ENCODE measurements at regions not wholly inside any gene's neighbourhood (a gene's known extent, or its start where the extent isn't known, plus 50 kb on each side); places are given as distances from the start of the nearest gene placed in this dataset.

- H3K27me3 Mint-ChIP-seq (ENCODE audit: low read depth) = no peaks in the 10 kb centered on the region
Observed at GRCh38 chr5:8184455-8185063, 315.6 kb downstream of the MTRR start.

GRCh38 chr5:8185852-8186251 lies 316.9 kb downstream of the MTRR start:
- Mint-ChIP-seq H3K4me1 (ENCODE audit: low read depth) (no peaks in the 10 kb centered on the region), H3K36me3 (ENCODE audit: low read depth) (no peaks in the 10 kb centered on the region), H3K9me3 (ENCODE audit: insufficient read depth) (no peaks in the 10 kb centered on the region), H3K4me3 (no peak overlapping the region), H3K27me3 (ENCODE audit: low read depth) (no peaks in the 10 kb centered on the region), H3K27ac (no peak overlapping the region)
- DNase-seq (no peak), ATAC-seq (no peak)
- CTCF ChIA-PET = no interaction called here
- POLR2A ChIA-PET = no interaction called here

More at GRCh38 chr5:8184455-8185063, 315.6 kb downstream of the MTRR start:
- Mint-ChIP-seq H3K9me3 (ENCODE audit: insufficient read depth) (no peaks in the 10 kb centered on the region), H3K36me3 (ENCODE audit: low read depth) (no peaks in the 10 kb centered on the region), H3K27ac (no peak overlapping the region), H3K4me3 (no peak overlapping the region), H3K4me1 (ENCODE audit: low read depth) (no peaks in the 10 kb centered on the region)
- DNase-seq (peak; percentile 41), ATAC-seq (no peak)
- CTCF ChIA-PET = no interaction called here
- POLR2A ChIA-PET = no interaction called here

DNA sequence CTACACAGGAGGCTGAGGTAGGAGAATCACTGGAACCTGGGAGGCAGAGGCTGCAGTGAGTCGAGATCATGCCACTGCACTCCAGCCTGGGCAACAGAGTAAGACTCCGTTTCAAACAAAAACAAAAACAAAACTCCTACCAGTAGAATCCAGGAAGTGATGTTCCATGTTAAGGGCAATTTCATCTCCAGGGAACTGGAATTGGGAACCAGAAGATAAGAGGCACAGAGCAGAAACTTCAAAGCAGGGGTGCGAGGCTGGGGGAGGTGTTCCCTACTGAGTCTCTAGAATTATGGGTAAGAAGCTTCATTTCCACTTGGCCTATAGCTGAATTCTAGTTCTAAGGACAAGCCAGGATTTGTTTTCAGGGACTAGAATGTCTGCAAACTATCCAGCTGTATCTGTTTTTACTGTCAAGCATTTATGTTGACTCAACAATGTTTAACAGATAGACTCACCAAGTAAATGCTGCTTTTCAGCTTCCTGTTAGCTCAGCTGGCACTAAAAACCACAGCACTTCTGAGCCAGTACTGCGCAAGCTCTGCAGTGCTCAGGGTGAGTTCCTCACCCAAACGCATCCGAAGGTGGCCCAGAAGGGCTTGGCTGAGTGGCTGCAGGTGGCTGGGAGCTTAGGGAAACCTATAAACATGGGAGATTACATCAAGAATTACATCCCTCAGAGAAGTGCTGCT lies 320.1 kb downstream of the MTRR start:
- ChIA-PET CTCF (no interaction called here), POLR2A (no interaction called here)
- Mint-ChIP-seq H3K4me3 (no peak overlapping the region), H3K4me1 (ENCODE audit: low read depth) (no peaks in the 10 kb centered on the region), H3K9me3 (ENCODE audit: insufficient read depth) (peaks cover 7% of the 10 kb centered on the region), H3K27ac (no peak overlapping the region), H3K27me3 (ENCODE audit: low read depth) (no peaks in the 10 kb centered on the region), H3K36me3 (ENCODE audit: low read depth) (no peaks in the 10 kb centered on the region)
- no peak for ATAC-seq
- DNase-seq = no peak

- no peak for ATAC-seq
- Mint-ChIP-seq H3K9me3 (ENCODE audit: insufficient read depth) (peaks cover 7% of the 10 kb centered on the region), H3K36me3 (ENCODE audit: low read depth) (no peaks in the 10 kb centered on the region), H3K4me1 (ENCODE audit: low read depth) (no peaks in the 10 kb centered on the region), H3K27ac (no peak overlapping the region), H3K27me3 (ENCODE audit: low read depth) (no peaks in the 10 kb centered on the region), H3K4me3 (no peak overlapping the region)
- ChIA-PET POLR2A (no interaction called here), CTCF (no interaction called here)
- DNase-seq = no peak
Observed at GRCh38 chr5:8192840-8193239, 323.9 kb downstream of the MTRR start.

DNA sequence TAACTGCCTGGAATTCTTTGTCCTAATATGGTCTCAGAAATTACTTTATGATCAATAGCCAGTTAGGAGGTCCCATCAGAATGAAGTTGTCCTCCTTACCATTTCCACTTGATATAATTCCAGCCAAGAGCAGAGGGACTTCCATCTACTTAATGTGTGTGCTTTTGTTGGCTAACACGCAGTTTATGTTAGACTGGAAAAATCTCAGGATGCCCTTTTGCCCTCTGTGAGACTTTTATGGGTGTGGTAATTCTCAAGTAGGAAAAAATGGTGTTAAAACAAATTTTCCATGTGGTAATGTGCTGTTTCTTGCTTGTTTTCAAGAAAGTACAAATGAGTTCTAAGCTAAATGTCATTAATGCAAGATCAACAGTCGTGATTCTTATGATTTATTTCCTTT lies 327.1 kb downstream of the MTRR start:
- H3K9me3 Mint-ChIP-seq (ENCODE audit: insufficient read depth) = peaks cover 7% of the 10 kb centered on the region
- no peak for ATAC-seq
- POLR2A ChIA-PET = no interaction called here
- no peaks in the 10 kb centered on the region for H3K4me1 Mint-ChIP-seq (ENCODE audit: low read depth)
- H3K27ac Mint-ChIP-seq = no peak overlapping the region
- CTCF ChIA-PET = no interaction called here
- no peaks in the 10 kb centered on the region for H3K27me3 Mint-ChIP-seq (ENCODE audit: low read depth)
- H3K36me3 Mint-ChIP-seq (ENCODE audit: low read depth) = no peaks in the 10 kb centered on the region
- H3K4me3 Mint-ChIP-seq = no peak overlapping the region
- no peak for DNase-seq

DNA sequence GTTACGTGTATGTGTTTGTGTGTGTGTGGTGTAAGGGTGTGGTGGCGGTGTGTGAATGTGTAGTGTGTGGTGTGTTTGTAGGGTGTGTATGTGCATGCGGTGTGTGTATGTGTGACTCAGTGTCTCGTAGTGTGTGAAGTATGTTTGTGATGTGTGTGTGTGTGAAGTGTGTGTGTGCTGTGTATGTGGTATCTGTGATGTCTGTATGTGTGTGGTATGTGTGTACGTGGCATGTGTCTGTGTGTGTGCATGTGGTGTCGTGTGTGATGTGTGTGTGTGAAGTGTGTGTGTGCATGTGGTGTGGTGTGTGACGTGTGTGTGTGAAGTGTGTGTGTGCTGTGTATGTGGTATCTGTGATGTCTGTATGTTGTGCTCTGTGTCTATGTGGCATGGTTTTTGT lies 339.4 kb downstream of the MTRR start:
- CTCF ChIA-PET = no interaction called here
- POLR2A ChIA-PET = no interaction called here
- DNase-seq (no peak), ATAC-seq (no peak)
- no peaks in the 10 kb centered on the region for H3K27me3 Mint-ChIP-seq (ENCODE audit: low read depth)
- H3K4me3 Mint-ChIP-seq = no peak overlapping the region
- no peaks in the 10 kb centered on the region for H3K36me3 Mint-ChIP-seq (ENCODE audit: low read depth)
- H3K4me1 Mint-ChIP-seq (ENCODE audit: low read depth) = no peaks in the 10 kb centered on the region
- peaks cover 3% of the 10 kb centered on the region for H3K9me3 Mint-ChIP-seq (ENCODE audit: insufficient read depth)
- no peak overlapping the region for H3K27ac Mint-ChIP-seq

DNA sequence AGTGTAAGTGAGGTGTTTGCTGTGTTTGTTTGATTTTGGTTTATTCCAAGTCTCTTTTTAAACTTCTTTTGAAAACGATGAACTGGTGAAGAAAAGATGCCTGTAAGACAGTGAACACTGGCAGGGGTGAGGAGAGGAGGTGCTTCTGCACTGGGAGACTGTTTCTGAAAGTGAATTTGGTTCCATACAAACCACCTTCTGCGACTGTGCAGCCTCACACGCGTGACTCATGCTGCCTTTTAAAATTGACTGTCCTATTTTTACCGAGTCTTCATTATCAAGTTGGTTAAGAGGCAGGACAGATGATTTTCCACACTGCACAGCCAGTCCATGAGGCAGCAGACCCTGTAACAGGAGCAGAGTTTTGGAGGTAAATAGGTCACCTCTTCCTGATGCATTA lies 340.6 kb downstream of the MTRR start:
- H3K27me3 Mint-ChIP-seq (ENCODE audit: low read depth) = no peaks in the 10 kb centered on the region

GRCh38 chr5:8213701-8214240 lies 344.8 kb downstream of the MTRR start:
- CTCF ChIA-PET = no interaction called here
- Mint-ChIP-seq H3K4me1 (ENCODE audit: low read depth) (no peaks in the 10 kb centered on the region), H3K36me3 (ENCODE audit: low read depth) (no peaks in the 10 kb centered on the region), H3K4me3 (no peak overlapping the region), H3K27me3 (ENCODE audit: low read depth) (no peaks in the 10 kb centered on the region), H3K27ac (no peak overlapping the region), H3K9me3 (ENCODE audit: insufficient read depth) (no peaks in the 10 kb centered on the region)
- DNase-seq (no peak), ATAC-seq (no peak)
- POLR2A ChIA-PET = no interaction called here

More for the DNA sequence above, 340.6 kb downstream of the MTRR start:
- H3K36me3 Mint-ChIP-seq (ENCODE audit: low read depth) = no peaks in the 10 kb centered on the region
- no peak overlapping the region for H3K4me3 Mint-ChIP-seq
- no peak overlapping the region for H3K27ac Mint-ChIP-seq
- DNase-seq = no peak
- CTCF ChIA-PET = no interaction called here
- no peak for ATAC-seq
- no peaks in the 10 kb centered on the region for H3K4me1 Mint-ChIP-seq (ENCODE audit: low read depth)
- peaks cover 2% of the 10 kb centered on the region for H3K9me3 Mint-ChIP-seq (ENCODE audit: insufficient read depth)
- POLR2A ChIA-PET = no interaction called here

DNA sequence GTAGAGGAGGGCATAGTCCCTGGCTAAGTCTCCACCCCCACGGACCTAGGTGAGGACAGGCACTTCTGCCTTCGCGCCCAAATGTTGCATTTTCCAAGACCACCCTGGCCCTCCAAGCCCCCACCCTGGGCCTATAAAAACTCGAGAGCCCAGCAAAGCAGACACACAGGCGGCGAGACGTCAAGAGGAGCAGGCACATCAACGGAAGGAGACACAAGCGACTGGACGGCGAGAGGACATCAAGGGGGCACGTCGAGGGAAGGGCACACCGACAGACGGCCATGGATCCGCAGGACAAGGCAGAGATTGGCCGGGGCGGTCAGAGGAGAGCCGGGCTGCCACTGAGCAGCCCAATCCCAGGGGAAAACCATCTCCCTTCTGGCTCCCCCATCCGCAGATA lies 348.0 kb downstream of the MTRR start:
- DNase-seq (no peak), ATAC-seq (no peak)
- Mint-ChIP-seq H3K27ac (no peak overlapping the region), H3K4me1 (ENCODE audit: low read depth) (no peaks in the 10 kb centered on the region), H3K9me3 (ENCODE audit: insufficient read depth) (no peaks in the 10 kb centered on the region), H3K27me3 (ENCODE audit: low read depth) (no peaks in the 10 kb centered on the region), H3K36me3 (ENCODE audit: low read depth) (no peaks in the 10 kb centered on the region), H3K4me3 (no peak overlapping the region)
- ChIA-PET POLR2A (no interaction called here), CTCF (no interaction called here)

GRCh38 chr5:8226148-8226547 lies 357.2 kb downstream of the MTRR start:
- DNase-seq (no peak), ATAC-seq (no peak)
- ChIA-PET POLR2A (no interaction called here), CTCF (no interaction called here)
- Mint-ChIP-seq H3K9me3 (ENCODE audit: insufficient read depth) (no peaks in the 10 kb centered on the region), H3K4me3 (no peak overlapping the region), H3K27me3 (ENCODE audit: low read depth) (no peaks in the 10 kb centered on the region), H3K27ac (no peak overlapping the region), H3K4me1 (ENCODE audit: low read depth) (no peaks in the 10 kb centered on the region), H3K36me3 (ENCODE audit: low read depth) (no peaks in the 10 kb centered on the region)

DNA sequence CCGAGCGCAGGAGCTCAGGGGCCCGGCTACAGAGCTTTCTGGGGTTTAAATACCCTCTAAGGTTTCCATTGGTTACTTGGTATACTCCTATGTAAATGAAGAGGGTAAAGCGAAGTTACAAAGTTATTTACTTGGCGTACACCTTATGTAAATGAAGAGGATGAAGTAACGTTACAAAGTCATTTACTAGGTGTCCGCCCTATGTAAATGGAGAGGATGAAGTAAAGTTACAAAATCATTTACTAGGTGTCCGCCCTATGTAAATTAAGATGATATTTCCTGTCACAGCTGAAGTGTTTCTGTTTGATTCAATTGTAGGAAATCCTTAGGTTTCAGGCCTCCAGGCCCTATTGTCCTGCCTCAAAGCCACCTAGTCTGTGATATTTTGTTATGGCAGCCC lies 358.2 kb downstream of the MTRR start:
- ATAC-seq (no peak), DNase-seq (no peak)
- Mint-ChIP-seq H3K27me3 (ENCODE audit: low read depth) (no peaks in the 10 kb centered on the region), H3K36me3 (ENCODE audit: low read depth) (no peaks in the 10 kb centered on the region), H3K4me3 (no peak overlapping the region), H3K9me3 (ENCODE audit: insufficient read depth) (no peaks in the 10 kb centered on the region), H3K4me1 (ENCODE audit: low read depth) (no peaks in the 10 kb centered on the region), H3K27ac (no peak overlapping the region)
- POLR2A ChIA-PET = no interaction called here
- CTCF ChIA-PET = no interaction called here

DNA sequence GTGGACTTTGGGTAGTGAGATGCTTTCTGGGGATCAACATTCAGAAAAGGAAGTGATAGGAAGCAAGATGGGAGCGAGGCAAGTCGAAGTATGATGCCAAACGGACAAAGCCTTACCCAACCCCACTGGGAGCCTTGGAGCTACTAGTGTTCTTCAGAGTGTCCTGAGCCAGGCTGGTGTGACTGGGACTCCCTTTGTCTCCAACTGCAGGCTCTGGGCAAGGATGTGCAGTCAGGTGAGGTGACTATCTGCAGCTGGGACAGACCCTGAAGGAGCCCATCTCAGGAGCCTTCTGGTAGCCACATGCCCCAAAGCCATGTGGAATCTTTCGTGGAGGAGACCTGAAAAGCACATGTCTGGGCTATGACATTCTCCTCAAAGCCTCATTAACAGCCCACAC lies 360.6 kb downstream of the MTRR start:
- ChIA-PET POLR2A (interaction anchor here (0.6 kb wide), 1 partner anchor 294 kb away, joined by 3 read pairs; no protein-coding TSS in a partner anchor), CTCF (no interaction called here)
- Mint-ChIP-seq H3K27ac (no peak overlapping the region), H3K4me3 (no peak overlapping the region), H3K9me3 (ENCODE audit: insufficient read depth) (no peaks in the 10 kb centered on the region), H3K27me3 (ENCODE audit: low read depth) (no peaks in the 10 kb centered on the region), H3K4me1 (ENCODE audit: low read depth) (no peaks in the 10 kb centered on the region), H3K36me3 (ENCODE audit: low read depth) (no peaks in the 10 kb centered on the region)
- ATAC-seq = no peak
- no peak for DNase-seq

GRCh38 chr5:8230868-8231267 lies 361.9 kb downstream of the MTRR start:
- no peaks in the 10 kb centered on the region for H3K4me1 Mint-ChIP-seq (ENCODE audit: low read depth)
- no peaks in the 10 kb centered on the region for H3K36me3 Mint-ChIP-seq (ENCODE audit: low read depth)
- ATAC-seq (no peak), DNase-seq (no peak)
- H3K4me3 Mint-ChIP-seq = no peak overlapping the region
- no peaks in the 10 kb centered on the region for H3K9me3 Mint-ChIP-seq (ENCODE audit: insufficient read depth)
- POLR2A ChIA-PET = interaction anchor here (0.7 kb wide), 1 partner anchor 11 kb away, joined by 3 read pairs; no protein-coding TSS in a partner anchor
- CTCF ChIA-PET = no interaction called here
- H3K27ac Mint-ChIP-seq = no peak overlapping the region
- no peaks in the 10 kb centered on the region for H3K27me3 Mint-ChIP-seq (ENCODE audit: low read depth)

Measured in activated CD8-positive, alpha-beta T cell treated with anti-CD3 and anti-CD28 coated beads, Interleukin-2, amount 10 ng/mL, durations not matched to agents 7 days and 5 days (primary cell).